Caki2 (cell line): ENCODE measurements at regions not wholly inside any gene's neighbourhood (a gene's known extent, or its start where the extent isn't known, plus 50 kb on each side); places are given as distances from the start of the nearest gene placed in this dataset.
"Not testable (repeated sequence)": the region's sequence is repeated elsewhere in the genome, so short reads cannot be mapped to it uniquely, and the experiment has no call there.

Source experiments
- DNase-seq: peaks from one replicate; pipeline ENCODE4 v3.0.0-alpha.2; 2015; ENCODE audit warnings: low read depth
- in situ Hi-C: cut with HindIII; loops from 2 replicates; pipeline ENCODE4 v1.10.0; 2016; ENCODE audit warnings: low sequenced_read_pairs, low pct_unique_long_range_greater_than_20kb, mixed read lengths

- in situ Hi-C loops, DNase-seq: not testable (repeated sequence)
Measured at GRCh38 chr9:39624048-39624447, 268.6 kb downstream of the SPATA31A1 start.

DNA sequence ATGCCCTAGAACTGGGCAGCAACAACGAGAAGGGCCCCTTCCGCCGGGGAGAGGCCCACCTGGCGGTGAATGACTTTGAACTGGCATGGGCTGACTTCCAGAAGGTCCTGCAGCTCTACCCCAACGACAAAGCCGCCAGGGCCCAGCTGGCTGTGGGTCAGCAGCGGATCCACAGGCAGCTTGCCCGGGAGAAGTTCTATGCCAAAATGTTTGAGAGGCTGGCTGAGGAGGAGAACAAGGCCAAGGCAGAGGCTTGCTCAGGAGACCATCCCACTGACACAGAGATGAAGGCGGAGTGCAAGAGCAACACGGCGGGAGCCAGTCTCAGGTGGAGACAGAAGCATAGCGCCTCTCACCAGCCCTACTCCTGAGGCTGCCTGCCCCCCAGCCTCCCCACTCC is 276.6 kb downstream of the SPATA31A1 start:
- in situ Hi-C loops, DNase-seq: not testable (repeated sequence)

DNA sequence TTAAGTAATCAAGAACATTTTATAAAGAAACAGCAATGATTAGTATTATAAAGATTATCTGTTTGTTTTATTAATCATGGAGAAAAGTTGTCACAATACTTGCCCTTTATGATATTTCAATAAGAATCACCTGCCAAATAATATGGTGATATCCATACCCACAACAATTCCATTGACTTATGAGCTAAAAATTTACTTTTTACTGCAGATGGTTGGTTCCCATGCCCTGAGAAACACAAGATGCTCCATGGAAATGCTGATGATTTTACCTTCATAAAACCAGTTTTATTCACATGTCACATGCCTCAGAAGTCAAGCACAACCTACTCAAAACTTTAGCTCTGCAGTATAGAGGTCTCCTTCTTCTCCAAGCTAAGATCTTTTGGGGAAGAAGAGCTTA is 293.6 kb downstream of the SPATA31A1 start:
- DNase-seq, in situ Hi-C loops: not testable (repeated sequence)

DNA sequence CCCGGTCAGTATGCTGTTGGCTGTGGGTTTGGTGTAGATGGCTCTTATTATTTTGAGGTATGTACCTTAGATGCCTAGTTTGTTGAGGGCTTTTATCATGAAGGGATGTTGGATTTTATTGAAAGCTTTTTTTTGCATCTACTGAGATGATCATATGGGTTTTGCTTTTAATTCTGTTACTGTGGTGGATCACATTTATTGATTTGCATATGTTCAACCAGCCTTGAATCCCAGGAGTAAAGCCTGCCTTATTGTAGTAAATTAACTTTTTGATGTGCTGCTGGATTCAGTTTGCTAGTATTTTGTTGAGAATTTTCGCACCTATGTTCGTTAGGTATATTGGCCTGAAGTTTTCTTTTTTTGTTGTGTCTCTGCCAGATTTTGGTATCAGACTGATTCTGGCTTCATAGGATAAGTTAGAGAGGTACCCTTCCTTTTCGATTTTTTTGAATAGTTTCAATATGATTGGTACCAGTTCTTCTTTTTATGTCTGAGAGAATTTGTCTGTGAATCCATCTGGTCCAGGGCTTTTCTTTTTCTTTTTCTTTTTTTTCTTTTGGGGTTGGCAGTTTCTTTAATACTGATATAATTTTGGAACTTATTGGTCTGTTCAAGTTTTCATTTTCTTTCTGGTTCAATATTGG is 301.6 kb downstream of the SPATA31A1 start:
- in situ Hi-C loops, DNase-seq: not testable (repeated sequence)

GRCh38 chr9:39663020-39663419 is 307.6 kb downstream of the SPATA31A1 start:
- in situ Hi-C loops, DNase-seq: not testable (repeated sequence)

DNA sequence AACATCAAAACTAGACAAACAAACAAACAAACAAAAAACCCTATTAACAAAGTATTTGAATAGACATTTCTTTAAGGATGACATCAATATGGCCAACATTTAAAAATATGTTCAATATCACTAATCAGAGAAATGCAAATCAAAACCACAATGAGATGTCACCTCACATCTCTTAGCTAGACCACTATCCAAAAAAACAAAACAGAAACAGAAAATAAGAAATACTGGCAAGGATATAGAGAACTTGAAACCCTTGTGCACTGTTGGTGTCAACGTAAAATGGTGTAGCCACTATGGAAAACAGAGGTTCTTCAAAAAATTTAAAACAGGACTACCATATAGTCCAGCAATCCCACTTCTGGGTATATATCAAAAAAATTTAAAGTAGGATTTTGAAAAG is 308.2 kb downstream of the SPATA31A1 start:
- DNase-seq, in situ Hi-C loops: not testable (repeated sequence)

- DNase-seq, in situ Hi-C loops: not testable (repeated sequence)
Measured at GRCh38 chr9:39665020-39665419, 309.6 kb downstream of the SPATA31A1 start.

DNA sequence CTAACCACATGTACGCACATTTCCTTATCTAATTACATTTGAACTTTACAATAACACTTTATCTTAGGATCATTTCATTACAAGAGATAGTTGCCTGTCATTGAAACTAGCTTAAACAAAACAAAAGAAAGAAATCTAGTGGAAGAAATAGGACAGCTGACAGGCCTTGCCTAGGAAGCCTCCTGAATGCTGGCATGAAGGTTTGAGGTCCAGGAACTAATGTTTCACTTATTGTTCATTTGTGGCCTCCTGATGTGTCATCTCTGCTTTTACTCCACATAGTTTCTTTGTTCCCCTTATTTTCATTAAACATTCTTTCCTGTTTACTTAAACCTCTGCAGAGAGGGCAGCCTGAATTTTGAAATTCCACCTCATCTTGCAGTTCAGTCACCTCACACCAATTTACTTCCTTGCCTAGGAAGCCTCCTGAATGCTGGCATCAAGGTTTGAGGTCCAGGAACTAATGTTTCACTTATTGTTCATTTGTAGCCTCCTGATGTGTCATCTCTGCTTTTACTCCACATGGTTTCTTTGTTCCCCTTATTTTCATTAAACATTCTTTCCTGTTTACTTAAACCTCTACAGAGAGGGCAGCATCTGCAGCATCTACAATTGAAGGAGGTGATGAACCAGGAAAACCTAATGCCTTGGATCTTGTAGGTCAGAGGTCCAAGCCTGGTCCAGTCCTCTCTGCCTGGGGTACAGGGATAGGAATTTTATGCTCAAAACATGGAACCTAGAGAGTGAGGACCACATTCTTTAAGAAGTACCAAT is 319.2 kb downstream of the SPATA31A1 start:
- in situ Hi-C loops, DNase-seq: not testable (repeated sequence)

DNA sequence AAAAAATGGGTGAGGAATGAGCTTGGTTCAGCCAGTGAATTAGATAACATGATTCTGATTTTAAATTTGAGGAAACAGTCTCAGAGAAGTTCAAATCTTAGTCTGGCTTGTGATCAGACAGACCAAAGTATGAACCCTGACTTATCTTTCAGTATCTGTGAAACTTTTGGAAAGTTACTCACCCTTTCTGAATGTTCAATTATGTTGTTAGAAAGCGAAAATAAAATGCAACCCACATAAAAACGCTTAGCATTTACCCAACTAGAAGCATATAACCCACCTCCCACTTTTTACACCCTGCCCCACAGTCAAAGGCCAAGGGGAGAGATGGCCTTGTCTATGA is 319.7 kb downstream of the SPATA31A1 start:
- in situ Hi-C loops, DNase-seq: not testable (repeated sequence)

GRCh38 chr9:39678534-39679263 is 323.2 kb downstream of the SPATA31A1 start:
- DNase-seq, in situ Hi-C loops: not testable (repeated sequence)

- DNase-seq, in situ Hi-C loops: not testable (repeated sequence)
Measured at GRCh38 chr9:39680694-39681401, 325.4 kb downstream of the SPATA31A1 start.

- in situ Hi-C loops, DNase-seq: not testable (repeated sequence)
Measured at GRCh38 chr9:39728862-39729261, 373.4 kb downstream of the SPATA31A1 start.

DNA sequence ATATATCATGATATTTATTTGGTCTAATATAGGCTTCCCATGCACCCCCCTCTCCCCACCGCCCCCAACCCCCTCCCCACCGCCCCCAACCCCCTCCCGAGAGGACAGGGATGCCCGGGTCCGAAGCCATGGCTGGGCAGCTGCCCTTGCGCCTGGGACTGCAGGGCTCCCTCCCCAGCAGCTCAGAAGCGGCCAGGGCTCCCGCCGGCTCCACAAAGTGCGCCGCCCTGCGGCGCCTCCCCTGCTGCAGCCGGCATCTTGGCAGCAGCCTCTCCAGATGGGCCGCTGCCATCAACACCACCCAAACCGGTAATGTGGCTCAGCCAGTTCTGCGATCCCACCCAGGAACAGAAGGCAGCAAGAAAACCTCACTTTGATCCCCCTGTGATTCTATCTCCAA is 389.4 kb downstream of the SPATA31A1 start:
- DNase-seq, in situ Hi-C loops: not testable (repeated sequence)

- in situ Hi-C loops = not testable (repeated sequence)
Measured at GRCh38 chr9:39775570-39775969, 420.1 kb downstream of the SPATA31A1 start.

GRCh38 chr9:39791356-39791755 is 435.9 kb downstream of the SPATA31A1 start:
- in situ Hi-C loops, DNase-seq: not testable (repeated sequence)

More at GRCh38 chr9:39775570-39775969, 420.1 kb downstream of the SPATA31A1 start:
- DNase-seq = not testable (repeated sequence)

GRCh38 chr9:39797935-39798334 is 442.5 kb downstream of the SPATA31A1 start:
- in situ Hi-C loops, DNase-seq: not testable (repeated sequence)

GRCh38 chr9:39799252-39799651 is 443.8 kb downstream of the SPATA31A1 start:
- DNase-seq, in situ Hi-C loops: not testable (repeated sequence)

- not testable (repeated sequence) for DNase-seq
Measured at GRCh38 chr9:39802561-39802960, 447.1 kb downstream of the SPATA31A1 start.

More at GRCh38 chr9:39802561-39802960, 447.1 kb downstream of the SPATA31A1 start:
- in situ Hi-C loops = not testable (repeated sequence)
